GM18511 (cell line): ENCODE measurements at regions not wholly inside any gene's neighbourhood (a gene's known extent, or its start where the extent isn't known, plus 50 kb on each side); places are given as distances from the start of the nearest gene placed in this dataset.
"Not testable (repeated sequence)": the region's sequence is repeated elsewhere in the genome, so short reads cannot be mapped to it uniquely, and the experiment has no call there.

ENCODE experiments used
- ATAC-seq: cut with Tn5 transposase; IDR thresholded peaks from one replicate; pipeline ENCODE4 v1.9.1; 2021; ENCODE audit warnings: mild to moderate bottlenecking, moderate library complexity; ENCODE audit not compliant: unreplicated experiment

GRCh38 chr1:29408831-29409605 is 172.7 kb downstream of the PTPRU start:
- no peak for ATAC-seq

GRCh38 chr1:29406814-29407213 is 170.5 kb downstream of the PTPRU start:
- ATAC-seq = no peak

- not testable (repeated sequence) for ATAC-seq
These were observed 163.9 kb downstream of the PTPRU start for GRCh38 chr1:29400203-29400602.

GRCh38 chr1:29399465-29399864 is 163.1 kb downstream of the PTPRU start:
- no peak for ATAC-seq

GRCh38 chr1:29398431-29398830 is 162.1 kb downstream of the PTPRU start:
- no peak for ATAC-seq

- no peak for ATAC-seq
These were observed 161.7 kb downstream of the PTPRU start for GRCh38 chr1:29397981-29398380.

- ATAC-seq = no peak
These were observed 160.9 kb downstream of the PTPRU start for GRCh38 chr1:29397256-29397590.

- ATAC-seq = no peak
These were observed 160.3 kb downstream of the PTPRU start for GRCh38 chr1:29396438-29397255.

- no peak for ATAC-seq
These were observed 159.6 kb downstream of the PTPRU start for GRCh38 chr1:29395736-29396437.

- ATAC-seq = no peak
These were observed 158.4 kb downstream of the PTPRU start for GRCh38 chr1:29394521-29395225.

GRCh38 chr1:29393451-29393826 is 157.1 kb downstream of the PTPRU start:
- ATAC-seq = no peak

GRCh38 chr1:29392486-29393450 is 156.4 kb downstream of the PTPRU start:
- ATAC-seq = no peak

GRCh38 chr1:29392036-29392435 is 155.7 kb downstream of the PTPRU start:
- ATAC-seq = no peak

- ATAC-seq = no peak
These were observed 155.1 kb downstream of the PTPRU start for GRCh38 chr1:29391362-29391880.

- no peak for ATAC-seq
These were observed 154.4 kb downstream of the PTPRU start for GRCh38 chr1:29390491-29391361.

GRCh38 chr1:29390075-29390474 is 153.8 kb downstream of the PTPRU start:
- no peak for ATAC-seq

- ATAC-seq = no peak
These were observed 153.3 kb downstream of the PTPRU start for GRCh38 chr1:29389533-29390041.

- ATAC-seq = no peak
These were observed 152.6 kb downstream of the PTPRU start for GRCh38 chr1:29388884-29389283.

- ATAC-seq = no peak
These were observed 151.8 kb downstream of the PTPRU start for GRCh38 chr1:29388170-29388569.
